OCI-LY3 (cell line): ENCODE measurements at regions not wholly inside any gene's neighbourhood (a gene's known extent, or its start where the extent isn't known, plus 50 kb on each side); places are given as distances from the start of the nearest gene placed in this dataset.
A peak's percentile ranks its signal among the peaks of the same experiment; 100 is the strongest.

Experiments used
- H2AFZ ChIP-seq: fragments of 200-600, 300-600 bp; shearing (Covaris generic); 2 replicates; pipeline ENCODE4 v1.6.0; 2014; ENCODE audit warnings: antibody characterized with exemption, low read depth, low read length
- H3K27ac ChIP-seq: fragments of 200-600, 300-600 bp; sonication (generic); 2 replicates; pipeline ENCODE4 v1.5.1; 2014; ENCODE audit warnings: mild to moderate bottlenecking, low read length, moderate library complexity, mixed read lengths
- H3K27me3 ChIP-seq: fragments of 200-600, 300-600 bp; sonication (generic); 2 replicates; pipeline ENCODE4 v1.6.1; 2014; ENCODE audit warnings: low read depth, low read length, mixed read lengths
- H3K36me3 ChIP-seq: fragments of 200-600, 300-600 bp; sonication (generic); replicated peaks from 2 replicates; pipeline ENCODE3; 2014; ENCODE audit warnings: low read depth, low read length, mixed read lengths
- H3K4me1 ChIP-seq: fragments of 300-600, 200-600 bp; sonication (generic); 2 replicates; pipeline ENCODE4 v1.6.1; 2014; ENCODE audit warnings: low read length, mixed read lengths
- H3K4me2 ChIP-seq: fragments of 200-600, 300-600 bp; sonication (generic); 2 replicates; pipeline ENCODE4 v1.6.1; 2014; ENCODE audit warnings: low read length, mixed read lengths
- H3K4me3 ChIP-seq: fragments of 300-600, 200-600 bp; sonication (generic); 2 replicates; pipeline ENCODE4 v1.5.1; 2014; ENCODE audit warnings: antibody characterized with exemption, mild to moderate bottlenecking, low read length, moderate library complexity
- H3K79me2 ChIP-seq: fragments of 300-600, 200-600 bp; shearing (Covaris generic); 2 replicates; pipeline ENCODE4 v1.6.1; 2014; ENCODE audit warnings: mild to moderate bottlenecking, low read length, mixed read lengths
- H3K9ac ChIP-seq: fragments of 300-600, 200-600 bp; shearing (Covaris generic); 2 replicates; pipeline ENCODE4 v1.6.0; 2014; ENCODE audit warnings: mild to moderate bottlenecking, low read length, moderate library complexity
- H3K9me3 ChIP-seq: fragments of 200-600, 300-600 bp; shearing (Covaris generic); 2 replicates; pipeline ENCODE4 v1.6.1; 2014; ENCODE audit warnings: low read length, mixed read lengths; ENCODE audit not compliant: insufficient read depth
- H4K20me1 ChIP-seq: fragments of 200-600, 300-600 bp; sonication (generic); 2 replicates; pipeline ENCODE4 v1.6.1; 2016; ENCODE audit warnings: low read length, mixed read lengths; ENCODE audit not compliant: insufficient read depth
- CTCF ChIP-seq: fragments of 200-600, 300-600 bp; sonication (generic); IDR thresholded peaks from 2 replicates; pipeline ENCODE4 v1.5.1; 2014; ENCODE audit warnings: antibody characterized with exemption, low read length, low read depth
- EZH2phosphoT487 ChIP-seq: fragments of 200-600 bp; shearing (Covaris generic); IDR thresholded peaks from 2 replicates; pipeline ENCODE4 v1.6.1; 2018; ENCODE audit warnings: antibody characterized with exemption, mixed run types, low read depth

GRCh38 chr19:33878030-33878544, 81.4 kb downstream of the KCTD15 start:
- H3K79me2 ChIP-seq: no peaks in the 10 kb centered on the region
- H4K20me1 ChIP-seq: no peaks in the 10 kb centered on the region
- H3K9me3 ChIP-seq: no peaks in the 10 kb centered on the region
- no peaks in the 10 kb centered on the region for H3K36me3 ChIP-seq
- H3K27me3 ChIP-seq: no peaks in the 10 kb centered on the region
- no peak overlapping the region for H3K4me2 ChIP-seq
- TF ChIP-seq EZH2phosphoT487: no peak
- no peak for TF ChIP-seq CTCF
- H3K4me3 ChIP-seq: no peak overlapping the region
- no peak overlapping the region for H3K27ac ChIP-seq
- no peak overlapping the region for H2AFZ ChIP-seq
- peaks cover 14% of the 10 kb centered on the region for H3K4me1 ChIP-seq
- H3K9ac ChIP-seq: no peak overlapping the region

- no peaks in the 10 kb centered on the region for H3K27me3 ChIP-seq
- peaks cover 14% of the 10 kb centered on the region for H3K4me1 ChIP-seq
Measured at GRCh38 chr19:33878910-33879810, 82.5 kb downstream of the KCTD15 start.

GRCh38 chr19:33879818-33880575, 83.3 kb downstream of the KCTD15 start:
- Histone ChIP-seq H3K9ac (no peak overlapping the region), H3K4me2 (peak overlapping the region; percentile 32), H3K27me3 (no peaks in the 10 kb centered on the region; the same call in 1 of the 2 replicates), H4K20me1 (no peaks in the 10 kb centered on the region), H3K79me2 (no peaks in the 10 kb centered on the region), H3K4me3 (no peak overlapping the region; the same call in 1 of the 2 replicates), H3K36me3 (no peaks in the 10 kb centered on the region), H2AFZ (peak overlapping the region; percentile 70), H3K9me3 (no peaks in the 10 kb centered on the region), H3K27ac (no peak overlapping the region), H3K4me1 (peaks cover 14% of the 10 kb centered on the region)
- TF ChIP-seq EZH2phosphoT487 (no peak), CTCF (no peak)

More at GRCh38 chr19:33878910-33879810, 82.5 kb downstream of the KCTD15 start:
- H3K4me3 ChIP-seq: no peak overlapping the region
- H3K9me3 ChIP-seq: no peaks in the 10 kb centered on the region
- peak overlapping the region; percentile 70; the same call in 1 of the 2 replicates for H2AFZ ChIP-seq
- H3K27ac ChIP-seq: no peak overlapping the region
- no peak overlapping the region for H3K9ac ChIP-seq
- no peaks in the 10 kb centered on the region for H3K36me3 ChIP-seq
- no peaks in the 10 kb centered on the region for H4K20me1 ChIP-seq
- H3K4me2 ChIP-seq: peak overlapping the region; percentile 32; the same call in 1 of the 2 replicates
- TF ChIP-seq CTCF: no peak
- no peak for TF ChIP-seq EZH2phosphoT487
- H3K79me2 ChIP-seq: no peaks in the 10 kb centered on the region
